HUES64 (cell line): ENCODE measurements at regions not wholly inside any gene's neighbourhood (a gene's known extent, or its start where the extent isn't known, plus 50 kb on each side); places are given as distances from the start of the nearest gene placed in this dataset.

Source experiments
- H3K27ac ChIP-seq: 2 replicates; pipeline ENCODE4 v1.7.0; 2013; ENCODE audit warnings: low read depth, low read length, inconsistent platforms
- H3K27me3 ChIP-seq: 2 replicates; pipeline ENCODE4 v1.6.1; 2013; ENCODE audit warnings: mild to moderate bottlenecking, low read length; ENCODE audit not compliant: insufficient read depth
- H3K36me3 ChIP-seq: 2 replicates; pipeline ENCODE4 v1.6.1; 2013; ENCODE audit warnings: mild to moderate bottlenecking, low read length; ENCODE audit not compliant: insufficient read depth
- H3K4me1 ChIP-seq: 2 replicates; pipeline ENCODE4 v1.6.1; 2013; ENCODE audit warnings: mild to moderate bottlenecking, low read length, moderate library complexity; ENCODE audit not compliant: insufficient read depth
- H3K4me3 ChIP-seq: 2 replicates; pipeline ENCODE4 v1.5.1; 2013; ENCODE audit warnings: mild to moderate bottlenecking, low read length, moderate library complexity
- H3K9ac ChIP-seq: 2 replicates; pipeline ENCODE4 v1.6.1; 2013; ENCODE audit warnings: mild to moderate bottlenecking, low read depth, low read length
- H3K9me3 ChIP-seq: 2 replicates; pipeline ENCODE4 v1.6.1; 2013; ENCODE audit warnings: low read depth, low read length; ENCODE audit not compliant: insufficient read depth
- WGBS: fragments of 150-250, 120-280 bp; methylation state at CpG from one replicate; pipeline ENCODE4 v1.1.7; 2013; ENCODE audit warnings: missing lambda C conversion rate; 5-methylcytosine and 5-hydroxymethylcytosine counted together

DNA sequence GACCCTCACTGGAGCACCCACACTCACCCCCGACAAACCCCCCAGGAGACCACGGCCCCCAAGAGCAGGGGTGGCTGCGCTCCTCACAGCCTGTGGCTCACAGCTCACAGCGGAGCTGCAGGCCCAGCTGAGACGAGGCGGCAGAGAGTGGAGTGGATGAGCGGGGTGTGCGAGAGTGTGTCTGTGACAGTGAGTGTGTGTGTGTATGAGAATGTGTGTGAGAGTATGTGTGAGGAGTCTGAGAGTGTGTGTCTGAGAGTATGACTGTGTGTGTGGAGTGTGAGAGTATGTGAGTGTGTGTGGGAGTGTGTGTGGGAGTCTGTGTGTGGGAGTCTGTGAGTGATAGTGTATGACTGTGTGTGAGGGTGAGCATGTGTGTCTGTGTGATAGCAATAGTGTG is 55.3 kb upstream of the ID2 start:
- H3K27me3 ChIP-seq = no peaks in the 10 kb centered on the region
- H3K9ac ChIP-seq = no peak overlapping the region
- H3K4me1 ChIP-seq = no peaks in the 10 kb centered on the region
- H3K27ac ChIP-seq = no peak overlapping the region
- H3K36me3 ChIP-seq = no peaks in the 10 kb centered on the region
- 95% methylated on average over 8 of the region's 8 CpGs for WGBS
- no peaks in the 10 kb centered on the region for H3K9me3 ChIP-seq
- H3K4me3 ChIP-seq = no peak overlapping the region

DNA sequence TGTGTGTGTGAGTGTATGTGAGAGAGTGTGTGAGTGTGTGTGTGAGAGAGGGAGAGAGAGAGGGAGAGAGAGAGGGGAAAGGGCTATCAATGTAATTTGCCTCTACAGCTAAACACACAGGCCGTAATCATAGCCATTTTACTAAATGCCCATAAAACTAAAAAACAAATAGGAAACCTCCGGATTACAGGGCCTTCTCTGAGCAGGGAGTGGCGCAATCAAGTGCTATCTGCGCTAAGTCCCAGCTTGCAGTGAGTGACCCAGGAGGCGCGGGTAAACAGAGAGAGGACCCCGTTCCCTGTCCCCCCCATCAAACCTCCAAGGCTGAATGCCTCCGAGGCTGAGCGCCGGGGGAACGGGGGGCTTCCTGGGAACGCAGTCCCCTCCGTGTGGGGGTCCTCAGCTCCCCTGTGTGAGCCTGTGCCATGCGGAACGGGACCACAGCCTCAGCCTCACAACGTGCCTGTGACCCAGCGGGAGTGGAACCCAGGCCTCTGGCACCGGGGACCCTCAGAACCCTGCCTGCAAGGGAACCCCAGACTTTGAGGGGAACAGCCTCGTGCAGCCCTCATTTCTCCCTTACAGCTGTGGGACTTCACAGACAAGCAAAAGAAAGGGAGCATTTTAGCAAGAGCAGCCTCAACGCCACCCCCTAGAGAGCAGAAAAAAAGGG is 54.7 kb upstream of the ID2 start:
- H3K4me3 ChIP-seq = no peak overlapping the region
- no peaks in the 10 kb centered on the region for H3K27me3 ChIP-seq
- no peak overlapping the region for H3K9ac ChIP-seq
- H3K36me3 ChIP-seq = no peaks in the 10 kb centered on the region
- no peaks in the 10 kb centered on the region for H3K4me1 ChIP-seq
- no peaks in the 10 kb centered on the region for H3K9me3 ChIP-seq
- H3K27ac ChIP-seq = no peak overlapping the region
- WGBS = 94% methylated on average over 20 of the region's 20 CpGs

GRCh38 chr2:8627692-8628085 is 54.2 kb upstream of the ID2 start:
- H3K4me1 ChIP-seq = no peaks in the 10 kb centered on the region
- no peak overlapping the region for H3K9ac ChIP-seq
- no peak overlapping the region for H3K4me3 ChIP-seq
- H3K36me3 ChIP-seq = no peaks in the 10 kb centered on the region
- WGBS = 89% methylated on average over 14 of the region's 14 CpGs
- no peak overlapping the region for H3K27ac ChIP-seq
- no peaks in the 10 kb centered on the region for H3K9me3 ChIP-seq
- H3K27me3 ChIP-seq = no peaks in the 10 kb centered on the region

GRCh38 chr2:8628179-8628865 is 53.5 kb upstream of the ID2 start:
- H3K4me1 ChIP-seq = no peaks in the 10 kb centered on the region
- H3K9ac ChIP-seq = no peak overlapping the region
- WGBS = 74% methylated on average over 17 of the region's 18 CpGs
- H3K4me3 ChIP-seq = no peak overlapping the region
- no peaks in the 10 kb centered on the region for H3K27me3 ChIP-seq
- H3K36me3 ChIP-seq = no peaks in the 10 kb centered on the region
- no peak overlapping the region for H3K27ac ChIP-seq
- H3K9me3 ChIP-seq = no peaks in the 10 kb centered on the region

DNA sequence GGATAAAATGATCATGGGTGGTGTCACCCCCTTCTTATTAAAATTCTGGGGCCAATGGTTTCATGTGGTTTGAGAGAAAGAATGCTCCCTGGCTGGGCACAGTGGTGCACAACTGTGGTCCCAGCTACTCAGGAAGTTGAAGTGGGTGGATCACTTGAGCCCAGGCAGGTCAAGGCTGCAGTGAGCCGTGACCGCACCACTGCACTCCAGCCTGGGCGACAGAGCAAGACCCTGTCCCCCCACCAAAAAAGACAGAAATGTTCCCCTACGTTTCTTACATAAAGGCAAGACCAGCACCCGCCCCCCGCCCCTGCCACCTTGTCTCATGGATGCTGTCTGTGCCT is 53.0 kb upstream of the ID2 start:
- H3K27me3 ChIP-seq = no peaks in the 10 kb centered on the region
- H3K4me1 ChIP-seq = no peaks in the 10 kb centered on the region
- H3K9me3 ChIP-seq = no peaks in the 10 kb centered on the region
- WGBS = 92% methylated on average over 6 of the region's 6 CpGs
- H3K9ac ChIP-seq = no peak overlapping the region
- H3K36me3 ChIP-seq = no peaks in the 10 kb centered on the region
- no peak overlapping the region for H3K4me3 ChIP-seq
- no peak overlapping the region for H3K27ac ChIP-seq

- H3K27me3 ChIP-seq = no peaks in the 10 kb centered on the region
- no peaks in the 10 kb centered on the region for H3K9me3 ChIP-seq
- no peak overlapping the region for H3K4me3 ChIP-seq
- no peaks in the 10 kb centered on the region for H3K36me3 ChIP-seq
- H3K9ac ChIP-seq = no peak overlapping the region
- H3K27ac ChIP-seq = no peak overlapping the region
- WGBS = 91% methylated on average over 4 of the region's 4 CpGs
- H3K4me1 ChIP-seq = no peaks in the 10 kb centered on the region
Measured at GRCh38 chr2:8629402-8629801, 52.5 kb upstream of the ID2 start.

GRCh38 chr2:8630676-8631464 is 51.0 kb upstream of the ID2 start:
- peaks cover 2% of the 10 kb centered on the region for H3K4me1 ChIP-seq
- WGBS = 87% methylated on average over 21 of the region's 21 CpGs
- H3K27me3 ChIP-seq = no peaks in the 10 kb centered on the region
- no peak overlapping the region for H3K4me3 ChIP-seq
- H3K27ac ChIP-seq = no peak overlapping the region
- no peak overlapping the region for H3K9ac ChIP-seq
- no peaks in the 10 kb centered on the region for H3K9me3 ChIP-seq
- no peaks in the 10 kb centered on the region for H3K36me3 ChIP-seq

GRCh38 chr2:8631465-8632005 is 50.3 kb upstream of the ID2 start:
- Histone ChIP-seq H3K4me3 (no peak overlapping the region), H3K27me3 (no peaks in the 10 kb centered on the region), H3K36me3 (no peaks in the 10 kb centered on the region), H3K9me3 (no peaks in the 10 kb centered on the region), H3K9ac (no peak overlapping the region), H3K4me1 (peaks cover 9% of the 10 kb centered on the region), H3K27ac (no peak overlapping the region)
- 88% methylated on average over 10 of the region's 10 CpGs for WGBS
